ENCODE measurements at regions not wholly inside any gene's neighbourhood (a gene's known extent, or its start where the extent isn't known, plus 50 kb on each side); places are given as distances from the start of the nearest gene placed in this dataset.

DNA sequence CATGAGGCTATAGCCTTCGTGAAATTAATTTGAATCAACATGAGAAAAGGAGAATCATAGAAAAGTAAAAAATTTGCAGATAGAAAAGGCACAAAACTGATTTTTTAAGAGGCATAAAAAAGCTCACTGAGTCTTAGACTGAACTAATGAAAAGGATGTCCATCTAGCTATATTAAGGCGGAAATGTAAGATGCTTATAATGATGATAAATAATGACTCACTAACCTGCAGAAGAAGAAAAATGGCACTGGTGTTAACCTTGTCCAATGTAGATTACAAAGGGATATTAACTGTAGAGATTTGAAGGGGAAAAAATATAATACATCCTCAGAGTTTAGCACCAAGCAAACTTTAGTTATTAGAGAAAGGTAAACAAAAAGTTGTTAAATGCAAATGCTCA, 1098.0 kb upstream of the DDX18 start:
- Histone ChIP-seq H3K9me3 (ENCODE audit: low read depth, low read length) (peaks cover 3% of the 10 kb centered on the region), H3K4me1 (ENCODE audit: insufficient read depth, low read length) (no peaks in the 10 kb centered on the region), H3K4me3 (ENCODE audit: insufficient read depth, low read length) (no peak overlapping the region), H3K4me2 (ENCODE audit: insufficient read depth, low read length) (no peak overlapping the region), H3K79me2 (ENCODE audit: insufficient read depth, low read length) (no peaks in the 10 kb centered on the region), H3K27ac (ENCODE audit: low read depth, low read length) (no peak overlapping the region), H4K20me1 (ENCODE audit: insufficient read depth, low read length) (no peaks in the 10 kb centered on the region), H3K36me3 (ENCODE audit: insufficient read depth, low read length) (no peaks in the 10 kb centered on the region), H3K27me3 (ENCODE audit: insufficient read depth, low read length) (no peaks in the 10 kb centered on the region), H2AFZ (ENCODE audit: low read length) (no peak overlapping the region)
- DNase-seq (ENCODE audit: insufficient read length, low spot score, missing footprints): no peak
- TF ChIP-seq, protein P1, sequence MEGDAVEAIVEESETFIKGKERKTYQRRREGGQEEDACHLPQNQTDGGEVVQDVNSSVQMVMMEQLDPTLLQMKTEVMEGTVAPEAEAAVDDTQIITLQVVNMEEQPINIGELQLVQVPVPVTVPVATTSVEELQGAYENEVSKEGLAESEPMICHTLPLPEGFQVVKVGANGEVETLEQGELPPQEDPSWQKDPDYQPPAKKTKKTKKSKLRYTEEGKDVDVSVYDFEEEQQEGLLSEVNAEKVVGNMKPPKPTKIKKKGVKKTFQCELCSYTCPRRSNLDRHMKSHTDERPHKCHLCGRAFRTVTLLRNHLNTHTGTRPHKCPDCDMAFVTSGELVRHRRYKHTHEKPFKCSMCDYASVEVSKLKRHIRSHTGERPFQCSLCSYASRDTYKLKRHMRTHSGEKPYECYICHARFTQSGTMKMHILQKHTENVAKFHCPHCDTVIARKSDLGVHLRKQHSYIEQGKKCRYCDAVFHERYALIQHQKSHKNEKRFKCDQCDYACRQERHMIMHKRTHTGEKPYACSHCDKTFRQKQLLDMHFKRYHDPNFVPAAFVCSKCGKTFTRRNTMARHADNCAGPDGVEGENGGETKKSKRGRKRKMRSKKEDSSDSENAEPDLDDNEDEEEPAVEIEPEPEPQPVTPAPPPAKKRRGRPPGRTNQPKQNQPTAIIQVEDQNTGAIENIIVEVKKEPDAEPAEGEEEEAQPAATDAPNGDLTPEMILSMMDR (IDR thresholded peaks at IDR 0.05; ENCODE audit: extremely low read depth, low read depth, low read length): no peak

DNA sequence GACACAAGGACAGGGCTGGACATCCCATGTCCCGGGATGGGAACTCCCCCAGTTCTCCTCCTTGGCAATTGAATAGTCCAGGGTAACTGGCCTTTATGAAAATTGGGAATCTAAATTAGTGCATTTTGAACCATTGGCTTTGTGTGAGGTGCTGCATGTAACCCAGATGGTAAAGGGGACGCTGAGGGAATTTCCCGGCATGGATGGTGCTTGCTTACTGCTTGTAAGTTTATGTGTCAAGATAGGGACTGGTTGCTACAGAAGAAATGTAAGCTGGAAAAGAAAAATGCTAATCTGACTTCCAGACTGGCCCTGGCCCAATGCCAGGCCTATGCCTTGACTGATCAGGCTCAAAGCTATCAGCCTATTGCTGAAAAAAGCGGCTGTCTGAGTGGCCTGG, 1096.7 kb upstream of the DDX18 start:
- no peak overlapping the region for H3K27ac ChIP-seq (ENCODE audit: low read depth, low read length)
- H3K9me3 ChIP-seq (ENCODE audit: low read depth, low read length): peaks cover 3% of the 10 kb centered on the region
- no peak overlapping the region for H3K4me2 ChIP-seq (ENCODE audit: insufficient read depth, low read length)
- no peak overlapping the region for H2AFZ ChIP-seq (ENCODE audit: low read length)
- no peak overlapping the region for H3K4me3 ChIP-seq (ENCODE audit: insufficient read depth, low read length)
- H3K4me1 ChIP-seq (ENCODE audit: insufficient read depth, low read length): no peaks in the 10 kb centered on the region
- H3K79me2 ChIP-seq (ENCODE audit: insufficient read depth, low read length): no peaks in the 10 kb centered on the region
- TF ChIP-seq, protein P1 (IDR thresholded peaks at IDR 0.05; ENCODE audit: extremely low read depth, low read depth, low read length): no peak
- no peak for DNase-seq (ENCODE audit: insufficient read length, low spot score, missing footprints)
- H4K20me1 ChIP-seq (ENCODE audit: insufficient read depth, low read length): no peaks in the 10 kb centered on the region
- no peaks in the 10 kb centered on the region for H3K36me3 ChIP-seq (ENCODE audit: insufficient read depth, low read length)
- H3K27me3 ChIP-seq (ENCODE audit: insufficient read depth, low read length): no peaks in the 10 kb centered on the region

DNA sequence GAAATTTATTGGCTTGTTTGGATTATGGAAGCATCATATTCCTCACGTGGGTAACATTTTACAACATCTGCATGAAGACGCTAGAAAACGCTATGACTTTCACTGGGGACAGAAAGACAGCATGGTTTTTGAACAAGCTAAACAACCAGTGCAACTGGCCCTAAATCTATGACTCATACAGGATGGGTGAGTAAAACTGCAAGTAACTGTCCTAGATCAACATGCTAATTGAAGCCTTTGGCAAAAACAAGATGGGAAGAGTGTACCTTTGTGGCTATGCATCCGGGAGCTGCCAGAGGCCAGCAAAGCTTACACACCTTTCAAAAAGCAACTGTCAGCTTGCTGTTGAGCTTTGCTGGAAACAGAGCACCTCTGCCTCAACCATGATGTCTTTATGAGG, 1096.0 kb upstream of the DDX18 start:
- Histone ChIP-seq H4K20me1 (ENCODE audit: insufficient read depth, low read length) (no peaks in the 10 kb centered on the region), H3K4me2 (ENCODE audit: insufficient read depth, low read length) (no peak overlapping the region), H3K79me2 (ENCODE audit: insufficient read depth, low read length) (no peaks in the 10 kb centered on the region), H3K27ac (ENCODE audit: low read depth, low read length) (no peak overlapping the region), H3K4me3 (ENCODE audit: insufficient read depth, low read length) (no peak overlapping the region), H3K9me3 (ENCODE audit: low read depth, low read length) (peaks cover 3% of the 10 kb centered on the region), H3K36me3 (ENCODE audit: insufficient read depth, low read length) (no peaks in the 10 kb centered on the region), H3K27me3 (ENCODE audit: insufficient read depth, low read length) (no peaks in the 10 kb centered on the region), H3K4me1 (ENCODE audit: insufficient read depth, low read length) (no peaks in the 10 kb centered on the region), H2AFZ (ENCODE audit: low read length) (no peak overlapping the region)
- TF ChIP-seq, protein P1 (IDR thresholded peaks at IDR 0.05; ENCODE audit: extremely low read depth, low read depth, low read length): no peak
- no peak for DNase-seq (ENCODE audit: insufficient read length, low spot score, missing footprints)

DNA sequence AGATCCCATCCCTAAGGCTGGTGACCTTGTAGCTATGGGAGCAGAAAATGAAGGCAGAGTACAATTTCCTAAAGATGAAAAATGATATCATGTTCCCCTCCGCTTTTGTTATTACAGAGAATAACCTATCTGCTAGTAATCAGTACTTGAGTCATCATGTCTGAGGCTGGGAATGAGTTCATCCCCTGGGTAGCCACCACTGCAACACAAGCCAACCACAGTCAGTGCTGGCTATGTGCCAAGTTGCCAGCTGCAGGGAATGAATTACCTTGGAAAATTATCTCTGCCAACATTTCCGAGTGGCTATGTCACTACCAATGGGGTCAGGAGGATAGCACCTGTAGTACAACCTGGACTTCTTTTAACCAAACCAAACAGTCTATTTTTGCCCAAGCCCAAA, 1094.7 kb upstream of the DDX18 start:
- Histone ChIP-seq H3K9me3 (ENCODE audit: low read depth, low read length) (peaks cover 3% of the 10 kb centered on the region), H2AFZ (ENCODE audit: low read length) (no peak overlapping the region), H3K27ac (ENCODE audit: low read depth, low read length) (no peak overlapping the region), H4K20me1 (ENCODE audit: insufficient read depth, low read length) (no peaks in the 10 kb centered on the region), H3K36me3 (ENCODE audit: insufficient read depth, low read length) (no peaks in the 10 kb centered on the region), H3K4me2 (ENCODE audit: insufficient read depth, low read length) (no peak overlapping the region), H3K27me3 (ENCODE audit: insufficient read depth, low read length) (no peaks in the 10 kb centered on the region), H3K4me1 (ENCODE audit: insufficient read depth, low read length) (no peaks in the 10 kb centered on the region), H3K4me3 (ENCODE audit: insufficient read depth, low read length) (no peak overlapping the region), H3K79me2 (ENCODE audit: insufficient read depth, low read length) (no peaks in the 10 kb centered on the region)
- TF ChIP-seq, protein P1 (IDR thresholded peaks at IDR 0.05; ENCODE audit: extremely low read depth, low read depth, low read length): no peak
- no peak for DNase-seq (ENCODE audit: insufficient read length, low spot score, missing footprints)

All from osteoblast (primary cell).